ENCODE measurements at regions not wholly inside any gene's neighbourhood (a gene's known extent, or its start where the extent isn't known, plus 50 kb on each side); places are given as distances from the start of the nearest gene placed in this dataset.

- TF ChIP-seq ZNF274 (IDR thresholded peaks at IDR 0.05; ENCODE audit: low read depth, low read length) (no peak), EZH2phosphoT487 (IDR thresholded peaks at IDR 0.05; ENCODE audit: borderline replicate concordance) (no peak), EZH2 (IDR thresholded peaks at IDR 0.05) (no peak), POLR2A (IDR thresholded peaks at IDR 0.05; ENCODE audit: borderline replicate concordance, extremely low read depth, insufficient read depth, insufficient read length) (no peak)
These were observed 203.3 kb upstream of the SRRM4 start for GRCh38 chr12:118778077-118778476.

Measured in HCT116 (cell line).